Kidney (tissue), 13 donors: ENCODE measurements at regions not wholly inside any gene's neighbourhood (a gene's known extent, or its start where the extent isn't known, plus 50 kb on each side); places are given as distances from the start of the nearest gene placed in this dataset.

Source experiments
- DNase-seq, 5 donors: peaks; one replicate each; pipeline ENCODE4 v3.0.0-alpha.2; 2013 to 2020
- FAIRE-seq: peaks from 2 replicates; lab custom pipeline; 2012; peaks lifted over from hg19 to GRCh38; lab: Jason Lieb, UNC
- H3K27ac ChIP-seq, 2 donors: one replicate each; pipeline ENCODE4 v1.7.0; 2013; ENCODE audit warnings: low read depth in 2 of 2, low read length in 2 of 2, inconsistent platforms in 1 of 2
- H3K27me3 ChIP-seq: one replicate; pipeline ENCODE4 v1.7.1; 2013; ENCODE audit warnings: low read length, inconsistent platforms; ENCODE audit not compliant: control insufficient read depth, insufficient read depth
- H3K36me3 ChIP-seq, 3 donors: one replicate each; pipeline versions ENCODE4 v1.7.0 to v1.7.1; 2013; ENCODE audit warnings: low read length in 3 of 3, control low read depth in 1 of 3, inconsistent platforms in 1 of 3; ENCODE audit not compliant: insufficient read depth in 3 of 3, control insufficient read depth in 2 of 3
- H3K4me1 ChIP-seq, 3 donors: one replicate each; pipeline versions ENCODE4 v1.7.0 to v1.7.1; 2013; ENCODE audit warnings: low read length in 3 of 3, inconsistent platforms in 1 of 3, low read depth in 1 of 3; ENCODE audit not compliant: control insufficient read depth in 2 of 3, insufficient read depth in 2 of 3
- H3K4me3 ChIP-seq, 3 donors: one replicate each; pipeline versions ENCODE4 v1.7.0 to v1.8.1; 2013; ENCODE audit warnings: low read length in 3 of 3, control low read depth in 1 of 3, inconsistent platforms in 1 of 3
- H3K9ac ChIP-seq, 3 donors: one replicate each; pipeline versions ENCODE4 v1.7.0 to v1.7.1; 2013; ENCODE audit warnings: low read length in 3 of 3, control low read depth in 1 of 3, inconsistent platforms in 1 of 3
- H3K9me3 ChIP-seq, 3 donors: one replicate each; pipeline versions ENCODE4 v1.7.0 to v1.7.1; 2013; ENCODE audit warnings: low read length in 3 of 3, control low read depth in 1 of 3, inconsistent platforms in 1 of 3; ENCODE audit not compliant: control insufficient read depth in 2 of 3, insufficient read depth in 1 of 3
- intact Hi-C: fragments of 100-400 bp; cut with DNase I; formaldehyde crosslinking; loops from one replicate; pipeline ENCODE4 v1.11.1; 2022
- TF ChIP-seq, protein P1 (sequence below): IDR thresholded peaks from 3 replicates; pipeline ENCODE4 v1.5.1; 2012; ENCODE audit warnings: mild to moderate bottlenecking, moderate library complexity, borderline replicate concordance; ENCODE audit not compliant: insufficient read depth; ENCODE audit errors: extremely low read depth
- donor health status: control.
- donor health status: control.
- donor health status: control.
- donor health status: control.
- donor health status: control.
- donor health status: DM: yes; HTN: yes; CAD: no.
- donor health status: Normal renal cell carcinoma (clear cell type).

- DNase-seq (no peak), FAIRE-seq (no peak)
- H3K36me3 ChIP-seq, result no peaks in the 10 kb centered on the region
- H3K9ac ChIP-seq, result peak overlapping the region in 1 of 3 donors; percentile 34
- intact Hi-C loops, result no loop called here
- no peaks in the 10 kb centered on the region for H3K27me3 ChIP-seq
- peaks cover 0 to 3% (median 0%) of the 10 kb centered on the region in 3 donors for H3K4me1 ChIP-seq
- no peak overlapping the region for H3K4me3 ChIP-seq
- H3K27ac ChIP-seq, result no peak overlapping the region
- TF ChIP-seq, protein P1, sequence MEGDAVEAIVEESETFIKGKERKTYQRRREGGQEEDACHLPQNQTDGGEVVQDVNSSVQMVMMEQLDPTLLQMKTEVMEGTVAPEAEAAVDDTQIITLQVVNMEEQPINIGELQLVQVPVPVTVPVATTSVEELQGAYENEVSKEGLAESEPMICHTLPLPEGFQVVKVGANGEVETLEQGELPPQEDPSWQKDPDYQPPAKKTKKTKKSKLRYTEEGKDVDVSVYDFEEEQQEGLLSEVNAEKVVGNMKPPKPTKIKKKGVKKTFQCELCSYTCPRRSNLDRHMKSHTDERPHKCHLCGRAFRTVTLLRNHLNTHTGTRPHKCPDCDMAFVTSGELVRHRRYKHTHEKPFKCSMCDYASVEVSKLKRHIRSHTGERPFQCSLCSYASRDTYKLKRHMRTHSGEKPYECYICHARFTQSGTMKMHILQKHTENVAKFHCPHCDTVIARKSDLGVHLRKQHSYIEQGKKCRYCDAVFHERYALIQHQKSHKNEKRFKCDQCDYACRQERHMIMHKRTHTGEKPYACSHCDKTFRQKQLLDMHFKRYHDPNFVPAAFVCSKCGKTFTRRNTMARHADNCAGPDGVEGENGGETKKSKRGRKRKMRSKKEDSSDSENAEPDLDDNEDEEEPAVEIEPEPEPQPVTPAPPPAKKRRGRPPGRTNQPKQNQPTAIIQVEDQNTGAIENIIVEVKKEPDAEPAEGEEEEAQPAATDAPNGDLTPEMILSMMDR, result no peak
- H3K9me3 ChIP-seq, result no peaks in the 10 kb centered on the region
Observed at GRCh38 chr2:121038431-121038830, 246.6 kb downstream of the TFCP2L1 start.

GRCh38 chr2:121038891-121039616, 245.9 kb downstream of the TFCP2L1 start:
- DNase-seq, result peak in 3 of 5 donors; percentile 22 to 84 (median 41)
- FAIRE-seq, result no peak
- H3K27ac ChIP-seq, result no peak overlapping the region
- H3K4me1 ChIP-seq, result peaks cover 0 to 3% (median 0%) of the 10 kb centered on the region in 3 donors
- no peaks in the 10 kb centered on the region for H3K9me3 ChIP-seq
- H3K27me3 ChIP-seq, result no peaks in the 10 kb centered on the region
- H3K36me3 ChIP-seq, result no peaks in the 10 kb centered on the region
- TF ChIP-seq, protein P1, result no peak
- no peak overlapping the region for H3K9ac ChIP-seq
- H3K4me3 ChIP-seq, result no peak overlapping the region
- intact Hi-C loops, result no loop called here

DNA sequence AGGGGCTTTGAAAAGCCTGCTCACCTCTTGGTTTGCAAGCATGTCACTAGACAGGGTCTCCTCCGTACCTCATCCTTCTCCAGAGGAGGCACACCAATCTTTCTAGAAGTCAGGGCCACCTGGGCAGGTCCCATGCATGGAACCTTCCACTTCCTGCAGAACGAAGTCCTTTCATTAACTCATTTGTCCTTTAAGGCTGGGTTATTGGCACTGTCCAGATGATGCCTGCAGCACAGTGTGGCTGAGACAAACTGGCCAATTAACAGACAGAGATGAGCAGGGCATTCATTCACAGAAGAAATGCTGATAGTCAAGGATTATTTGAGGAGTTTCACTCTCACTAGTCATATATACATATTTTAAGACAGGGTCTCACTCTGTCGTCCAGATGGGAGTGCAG, 245.3 kb downstream of the TFCP2L1 start:
- intact Hi-C loops, result no loop called here
- Histone ChIP-seq H3K9ac (no peak overlapping the region), H3K36me3 (no peaks in the 10 kb centered on the region), H3K9me3 (no peaks in the 10 kb centered on the region), H3K4me1 (peaks cover 0 to 3% (median 0%) of the 10 kb centered on the region in 3 donors), H3K4me3 (no peak overlapping the region), H3K27ac (no peak overlapping the region), H3K27me3 (no peaks in the 10 kb centered on the region)
- FAIRE-seq (no peak), DNase-seq (peak in 1 of 5 donors; percentile 11)
- TF ChIP-seq, protein P1, result no peak
